ENCODE measurements at regions not wholly inside any gene's neighbourhood (a gene's known extent, or its start where the extent isn't known, plus 50 kb on each side); places are given as distances from the start of the nearest gene placed in this dataset.

DNA sequence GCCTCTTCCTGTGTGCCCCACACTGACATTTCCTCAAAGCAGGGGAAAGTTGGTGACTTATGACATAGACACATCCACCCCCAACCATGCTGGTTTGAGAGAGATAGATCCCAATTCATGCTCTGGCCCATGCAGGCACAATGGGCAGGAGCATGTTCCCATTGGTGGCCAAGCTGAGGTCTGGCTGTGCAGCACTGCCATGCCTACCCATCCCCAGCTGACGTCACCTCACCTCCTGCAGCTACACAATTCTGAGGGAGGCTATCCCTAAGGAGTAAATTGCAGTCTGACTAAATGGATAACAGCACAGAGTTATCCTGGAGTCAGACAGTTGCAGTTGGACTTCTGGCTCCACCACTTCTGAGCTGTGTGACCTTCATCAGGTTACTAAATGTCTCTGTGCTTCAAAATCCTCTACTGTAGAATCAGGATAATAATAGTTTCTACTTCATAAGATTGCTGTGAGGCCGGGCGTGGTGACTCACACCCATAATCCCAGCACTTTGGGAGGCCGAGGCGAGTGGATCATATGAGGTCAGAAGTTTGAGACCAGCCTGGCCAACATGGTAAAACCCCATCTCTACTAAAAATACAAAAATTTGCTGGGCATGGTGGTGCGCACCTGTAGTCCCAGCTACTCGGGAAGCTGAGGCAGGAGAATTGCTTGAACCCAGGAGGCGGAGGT is 323.9 kb downstream of the BCL11B start:
- Mint-ChIP-seq H3K27ac (no peak overlapping the region), H3K27me3 (no peaks in the 10 kb centered on the region), H3K36me3 (peaks cover 2% of the 10 kb centered on the region), H3K9me3 (peaks cover 6% of the 10 kb centered on the region), H3K4me3 (no peak overlapping the region), H3K4me1 (no peaks in the 10 kb centered on the region)
- ATAC-seq (ENCODE audit: low read depth) (no peak), DNase-seq (ENCODE audit: low spot score in 2 of 2) (no peak)

DNA sequence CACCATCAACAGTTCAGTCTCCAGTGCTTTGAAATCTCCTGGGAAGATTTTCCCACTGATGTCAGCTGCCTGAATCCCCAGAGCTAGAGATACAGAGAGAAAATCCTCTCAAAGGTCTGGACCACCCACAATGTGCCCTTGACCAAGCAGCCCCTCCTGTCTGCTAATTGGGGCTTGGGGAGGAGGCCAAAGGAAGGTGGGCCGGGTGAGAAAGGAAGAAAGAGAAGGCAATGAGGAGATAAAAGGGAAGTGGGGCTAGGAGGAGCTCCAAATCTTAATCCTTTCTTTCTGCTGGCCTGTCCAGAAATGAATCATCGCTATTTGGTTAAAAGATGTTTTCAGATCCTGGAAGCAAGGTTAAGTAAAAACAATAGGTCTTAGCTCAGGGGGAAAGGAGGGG is 322.9 kb downstream of the BCL11B start:
- Mint-ChIP-seq H3K4me1 (no peaks in the 10 kb centered on the region), H3K4me3 (no peak overlapping the region)

GRCh38 chr14:98949481-98950135 is 322.4 kb downstream of the BCL11B start:
- Mint-ChIP-seq H3K9me3 (peaks cover 4% of the 10 kb centered on the region), H3K4me3 (no peak overlapping the region), H3K4me1 (no peaks in the 10 kb centered on the region), H3K36me3 (peaks cover 2% of the 10 kb centered on the region), H3K27ac (no peak overlapping the region), H3K27me3 (no peaks in the 10 kb centered on the region)
- DNase-seq (ENCODE audit: low spot score in 2 of 2): no peak
- ATAC-seq (ENCODE audit: low read depth): no peak

More for the DNA sequence above, 322.9 kb downstream of the BCL11B start:
- no peak for DNase-seq (ENCODE audit: low spot score in 2 of 2)
- Mint-ChIP-seq H3K27me3 (no peaks in the 10 kb centered on the region), H3K9me3 (peaks cover 4% of the 10 kb centered on the region), H3K27ac (no peak overlapping the region), H3K36me3 (peaks cover 2% of the 10 kb centered on the region)
- no peak for ATAC-seq (ENCODE audit: low read depth)

DNA sequence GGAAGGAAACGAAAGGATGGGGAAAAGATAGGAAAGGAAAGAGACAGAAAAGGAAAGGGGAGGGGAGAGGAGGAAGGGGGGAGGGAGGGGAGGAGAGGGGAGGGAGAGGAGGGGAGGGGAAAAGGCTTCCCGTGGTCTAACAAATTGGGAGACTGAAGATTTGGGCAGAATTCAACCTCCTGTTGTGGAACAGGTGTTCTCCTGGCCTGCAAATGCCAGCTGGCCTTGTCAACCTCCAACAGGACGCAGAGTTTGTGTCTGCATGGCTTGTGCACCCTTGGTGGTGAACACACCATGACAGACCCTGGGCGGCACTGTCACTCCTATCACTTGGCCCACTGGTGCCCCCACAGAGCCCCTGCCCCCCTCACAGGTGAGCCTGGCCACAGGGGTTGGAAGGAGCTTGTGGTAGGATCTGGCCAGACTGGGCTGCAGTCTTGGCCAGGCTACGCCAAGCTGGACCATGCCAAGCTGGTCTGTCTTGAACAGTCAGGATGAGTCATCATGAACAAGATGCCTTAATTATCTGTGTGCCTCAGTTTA is 321.6 kb downstream of the BCL11B start:
- H3K4me1 Mint-ChIP-seq: no peaks in the 10 kb centered on the region
- peaks cover 2% of the 10 kb centered on the region for H3K36me3 Mint-ChIP-seq
- no peak overlapping the region for H3K27ac Mint-ChIP-seq
- H3K27me3 Mint-ChIP-seq: no peaks in the 10 kb centered on the region
- no peak for ATAC-seq (ENCODE audit: low read depth)
- H3K4me3 Mint-ChIP-seq: no peak overlapping the region
- H3K9me3 Mint-ChIP-seq: peaks cover 4% of the 10 kb centered on the region
- DNase-seq (ENCODE audit: low spot score in 2 of 2): no peak

GRCh38 chr14:98951031-98951430 is 321.0 kb downstream of the BCL11B start:
- Mint-ChIP-seq H3K9me3 (peaks cover 7% of the 10 kb centered on the region), H3K4me1 (no peaks in the 10 kb centered on the region), H3K27me3 (no peaks in the 10 kb centered on the region), H3K36me3 (peaks cover 2% of the 10 kb centered on the region), H3K27ac (no peak overlapping the region), H3K4me3 (no peak overlapping the region)
- no peak for DNase-seq (ENCODE audit: low spot score in 2 of 2)
- no peak for ATAC-seq (ENCODE audit: low read depth)

DNA sequence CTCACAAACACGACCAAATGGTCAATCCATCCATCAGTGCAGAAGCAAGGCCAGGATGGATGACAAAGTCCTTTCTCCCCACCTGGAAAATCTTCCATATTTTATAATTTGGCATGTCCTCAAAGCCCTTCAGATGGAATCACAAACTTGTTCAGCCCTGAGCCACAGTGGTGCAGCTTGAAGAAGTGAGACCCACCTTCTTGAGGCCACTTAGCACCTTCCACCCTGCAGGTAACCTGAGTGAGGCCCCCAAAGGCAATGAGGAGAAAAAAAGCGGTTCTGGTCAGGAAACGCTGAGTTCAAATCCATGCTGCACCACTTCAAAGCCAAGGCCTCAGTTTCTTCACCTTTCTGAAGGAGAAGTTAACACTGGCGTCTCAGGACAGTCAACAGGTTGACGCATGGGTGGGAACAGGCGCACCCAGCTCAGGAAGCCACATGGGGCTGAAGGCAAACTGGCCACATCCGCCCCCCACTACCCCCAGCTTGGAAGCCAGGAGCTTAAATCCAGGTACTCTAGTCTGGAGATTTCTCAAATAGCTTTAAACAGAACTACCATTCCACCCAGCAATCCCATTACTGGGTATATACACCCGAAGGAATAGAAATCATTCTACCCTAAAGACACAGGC is 320.4 kb downstream of the BCL11B start:
- Mint-ChIP-seq H3K4me1 (no peaks in the 10 kb centered on the region), H3K4me3 (no peak overlapping the region), H3K9me3 (peaks cover 5% of the 10 kb centered on the region), H3K27ac (no peak overlapping the region), H3K36me3 (peaks cover 2% of the 10 kb centered on the region), H3K27me3 (no peaks in the 10 kb centered on the region)
- DNase-seq (ENCODE audit: low spot score in 2 of 2) (no peak), ATAC-seq (ENCODE audit: low read depth) (no peak)

DNA sequence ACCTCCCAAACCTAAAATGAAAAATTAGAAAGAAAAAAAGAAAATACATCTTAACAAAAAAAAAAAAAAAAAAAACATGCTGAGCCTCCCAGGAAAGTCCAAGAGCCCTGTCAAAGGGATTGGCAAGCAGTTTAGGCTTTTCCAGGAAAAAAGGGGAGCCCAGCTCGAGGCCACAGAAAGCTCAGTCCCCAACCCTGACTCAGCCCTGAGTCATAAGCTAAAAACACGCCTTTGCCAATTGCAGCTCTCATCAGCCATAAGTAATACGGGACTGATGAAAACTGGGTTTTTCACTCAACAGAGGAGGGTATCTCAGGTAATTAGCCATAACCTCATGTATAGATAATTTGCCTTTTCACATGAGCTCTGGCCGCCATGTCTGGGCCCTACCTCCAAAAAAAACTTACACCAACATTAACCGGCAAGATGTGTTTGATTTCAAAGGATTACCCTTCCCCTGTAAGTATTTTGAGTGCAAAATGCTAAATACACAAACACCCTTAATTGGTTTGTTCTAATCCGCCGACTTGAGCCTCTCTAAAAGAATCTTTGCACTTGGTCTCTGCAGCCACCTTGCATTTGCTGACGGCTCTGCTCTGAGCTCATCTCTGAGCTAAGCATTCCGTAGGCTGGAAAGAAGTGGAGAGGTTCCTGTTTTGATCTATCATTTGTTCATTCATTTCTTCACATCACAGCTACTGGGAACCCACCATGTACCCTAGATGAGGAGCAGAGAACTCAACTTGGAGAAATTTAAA is 319.2 kb downstream of the BCL11B start:
- no peak for DNase-seq (ENCODE audit: low spot score in 2 of 2)
- no peaks in the 10 kb centered on the region for H3K27me3 Mint-ChIP-seq
- H3K36me3 Mint-ChIP-seq: peaks cover 2% of the 10 kb centered on the region

GRCh38 chr14:98953551-98954348 is 318.2 kb downstream of the BCL11B start:
- no peak overlapping the region for H3K4me3 Mint-ChIP-seq
- DNase-seq (ENCODE audit: low spot score in 2 of 2) (no peak), ATAC-seq (ENCODE audit: low read depth) (no peak)
- no peaks in the 10 kb centered on the region for H3K4me1 Mint-ChIP-seq
- peaks cover 2% of the 10 kb centered on the region for H3K36me3 Mint-ChIP-seq
- H3K27ac Mint-ChIP-seq: no peak overlapping the region
- no peaks in the 10 kb centered on the region for H3K27me3 Mint-ChIP-seq
- H3K9me3 Mint-ChIP-seq: peaks cover 5% of the 10 kb centered on the region

More for the DNA sequence above, 319.2 kb downstream of the BCL11B start:
- H3K4me1 Mint-ChIP-seq: no peaks in the 10 kb centered on the region
- peaks cover 5% of the 10 kb centered on the region for H3K9me3 Mint-ChIP-seq
- ATAC-seq (ENCODE audit: low read depth): no peak
- no peak overlapping the region for H3K4me3 Mint-ChIP-seq
- no peak overlapping the region for H3K27ac Mint-ChIP-seq

GRCh38 chr14:98954349-98955000 is 317.5 kb downstream of the BCL11B start:
- Mint-ChIP-seq H3K27ac (no peak overlapping the region), H3K27me3 (no peaks in the 10 kb centered on the region), H3K4me1 (no peaks in the 10 kb centered on the region), H3K9me3 (peaks cover 5% of the 10 kb centered on the region), H3K36me3 (peaks cover 2% of the 10 kb centered on the region), H3K4me3 (no peak overlapping the region)
- ATAC-seq (ENCODE audit: low read depth): no peak
- DNase-seq (ENCODE audit: low spot score in 2 of 2): no peak

- H3K27me3 Mint-ChIP-seq: no peaks in the 10 kb centered on the region
Observed at GRCh38 chr14:98955036-98955740, 316.8 kb downstream of the BCL11B start.

DNA sequence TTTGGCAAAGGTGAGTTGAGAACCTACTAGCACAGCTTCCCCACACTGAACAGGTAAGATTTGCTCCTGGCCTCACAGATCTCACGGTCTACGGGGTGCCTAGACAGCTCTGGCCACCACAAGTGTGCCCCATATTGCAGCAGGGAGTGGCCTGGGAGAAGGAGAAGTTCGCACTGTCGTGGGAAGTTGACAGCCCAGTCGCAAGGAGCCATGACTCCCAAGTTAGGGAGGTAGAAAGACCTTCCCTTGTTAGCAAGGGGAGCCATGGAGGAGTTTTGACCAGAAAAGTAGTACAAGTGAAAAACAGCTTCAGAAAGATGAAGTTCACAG is 316.3 kb downstream of the BCL11B start:
- Mint-ChIP-seq H3K27ac (no peak overlapping the region), H3K9me3 (peaks cover 4% of the 10 kb centered on the region), H3K4me3 (no peak overlapping the region), H3K27me3 (no peaks in the 10 kb centered on the region), H3K4me1 (no peaks in the 10 kb centered on the region), H3K36me3 (no peaks in the 10 kb centered on the region)
- DNase-seq (ENCODE audit: low spot score in 2 of 2) (no peak), ATAC-seq (ENCODE audit: low read depth) (no peak)

More at GRCh38 chr14:98955036-98955740, 316.8 kb downstream of the BCL11B start:
- Mint-ChIP-seq H3K4me3 (no peak overlapping the region), H3K36me3 (peaks cover under 1% of the 10 kb centered on the region), H3K27ac (no peak overlapping the region), H3K9me3 (peaks cover 3% of the 10 kb centered on the region), H3K4me1 (no peaks in the 10 kb centered on the region)
- no peak for DNase-seq (ENCODE audit: low spot score in 2 of 2)
- no peak for ATAC-seq (ENCODE audit: low read depth)

DNA sequence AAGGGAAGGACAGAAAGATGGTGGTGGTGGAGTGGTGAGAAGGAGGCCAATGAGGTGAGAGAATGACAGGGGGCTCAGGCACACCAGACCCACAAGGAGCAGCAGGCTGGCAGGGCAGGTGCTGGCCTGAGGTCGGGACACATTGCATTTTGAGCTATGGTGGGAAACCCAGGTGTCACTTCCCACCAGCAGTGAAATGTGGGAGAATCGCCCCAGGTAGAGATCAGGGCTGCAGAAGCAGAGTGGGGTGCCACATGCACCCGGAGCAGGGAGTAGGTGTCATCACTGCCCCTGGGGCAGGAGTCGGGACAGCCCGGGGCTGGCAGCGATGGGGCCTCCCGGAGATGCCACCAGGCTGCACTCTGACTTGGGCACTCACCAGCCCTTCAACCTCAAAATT is 315.8 kb downstream of the BCL11B start:
- Mint-ChIP-seq H3K4me3 (no peak overlapping the region), H3K27ac (no peak overlapping the region), H3K36me3 (no peaks in the 10 kb centered on the region), H3K4me1 (no peaks in the 10 kb centered on the region), H3K9me3 (peaks cover 4% of the 10 kb centered on the region), H3K27me3 (no peaks in the 10 kb centered on the region)
- ATAC-seq (ENCODE audit: low read depth) (no peak), DNase-seq (ENCODE audit: low spot score in 2 of 2) (no peak)
